OCI-LY3 (cell line): ENCODE measurements at regions not wholly inside any gene's neighbourhood (a gene's known extent, or its start where the extent isn't known, plus 50 kb on each side); places are given as distances from the start of the nearest gene placed in this dataset.

Source experiments
- EZH2phosphoT487 ChIP-seq: fragments of 200-600 bp; shearing (Covaris generic); IDR thresholded peaks from 2 replicates; pipeline ENCODE4 v1.6.1; 2018; ENCODE audit warnings: antibody characterized with exemption, mixed run types, low read depth
- TF ChIP-seq, protein P1 (sequence below): fragments of 200-600, 300-600 bp; sonication (generic); IDR thresholded peaks from 2 replicates; pipeline ENCODE4 v1.5.1; 2014; ENCODE audit warnings: antibody characterized with exemption, low read length, low read depth

GRCh38 chr18:54764786-54765185 lies 63.5 kb upstream of the RAB27B start:
- TF ChIP-seq, protein P1, sequence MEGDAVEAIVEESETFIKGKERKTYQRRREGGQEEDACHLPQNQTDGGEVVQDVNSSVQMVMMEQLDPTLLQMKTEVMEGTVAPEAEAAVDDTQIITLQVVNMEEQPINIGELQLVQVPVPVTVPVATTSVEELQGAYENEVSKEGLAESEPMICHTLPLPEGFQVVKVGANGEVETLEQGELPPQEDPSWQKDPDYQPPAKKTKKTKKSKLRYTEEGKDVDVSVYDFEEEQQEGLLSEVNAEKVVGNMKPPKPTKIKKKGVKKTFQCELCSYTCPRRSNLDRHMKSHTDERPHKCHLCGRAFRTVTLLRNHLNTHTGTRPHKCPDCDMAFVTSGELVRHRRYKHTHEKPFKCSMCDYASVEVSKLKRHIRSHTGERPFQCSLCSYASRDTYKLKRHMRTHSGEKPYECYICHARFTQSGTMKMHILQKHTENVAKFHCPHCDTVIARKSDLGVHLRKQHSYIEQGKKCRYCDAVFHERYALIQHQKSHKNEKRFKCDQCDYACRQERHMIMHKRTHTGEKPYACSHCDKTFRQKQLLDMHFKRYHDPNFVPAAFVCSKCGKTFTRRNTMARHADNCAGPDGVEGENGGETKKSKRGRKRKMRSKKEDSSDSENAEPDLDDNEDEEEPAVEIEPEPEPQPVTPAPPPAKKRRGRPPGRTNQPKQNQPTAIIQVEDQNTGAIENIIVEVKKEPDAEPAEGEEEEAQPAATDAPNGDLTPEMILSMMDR: no peak
- no peak for TF ChIP-seq EZH2phosphoT487
